ENCODE measurements at regions not wholly inside any gene's neighbourhood (a gene's known extent, or its start where the extent isn't known, plus 50 kb on each side); places are given as distances from the start of the nearest gene placed in this dataset.

DNA sequence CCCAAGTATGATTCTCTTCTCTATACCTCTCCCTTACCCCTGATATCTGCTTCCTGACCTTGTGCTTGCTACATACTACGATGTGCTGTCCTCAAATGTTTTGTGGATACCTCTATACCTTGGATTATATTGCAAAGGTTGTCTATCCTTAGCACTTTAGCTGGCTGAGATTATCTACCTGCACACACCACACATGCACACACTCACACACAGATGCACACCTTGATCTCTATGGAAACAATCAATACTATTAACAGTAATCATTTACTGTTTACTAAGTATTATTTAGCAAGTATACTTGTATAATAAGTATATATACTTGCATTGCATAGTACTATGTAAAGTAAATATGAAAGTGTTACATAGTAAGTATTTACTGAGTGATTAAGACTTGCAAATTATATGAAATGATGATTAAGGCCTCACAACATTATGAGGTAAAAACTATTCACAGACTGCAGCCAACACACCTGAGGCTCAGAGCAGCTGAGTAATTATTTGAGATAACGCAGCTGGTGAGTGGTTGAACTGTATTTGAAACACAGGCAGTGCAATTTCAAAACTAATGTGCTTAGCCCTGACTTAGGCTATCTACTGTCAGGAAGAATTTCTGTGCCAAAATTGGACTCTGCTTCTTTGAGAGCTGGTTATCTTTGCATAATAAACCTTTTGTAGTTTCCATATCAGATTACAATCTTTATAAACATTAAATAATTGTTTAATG lies 699.9 kb downstream of the FRK start:
- H3K4me3 Mint-ChIP-seq (ENCODE audit: low read depth, unreplicated experiment): no peak overlapping the region
- DNase-seq: no peak
- BruUV-seq (replicated peaks): no TSS peak
- no peaks in the 10 kb centered on the region for H3K27me3 Mint-ChIP-seq (ENCODE audit: unreplicated experiment)
- no peaks in the 10 kb centered on the region for H3K4me1 Mint-ChIP-seq (ENCODE audit: low read depth, unreplicated experiment)
- no peak overlapping the region for H3K27ac Mint-ChIP-seq (ENCODE audit: unreplicated experiment)
- intact Hi-C loops (cut with micrococcal nuclease; ENCODE audit: unreplicated experiment): no loop called here
- CTCF ChIA-PET: no interaction called here
- H3K36me3 Mint-ChIP-seq (ENCODE audit: insufficient read depth, unreplicated experiment): no peaks in the 10 kb centered on the region
- TF ChIP-seq CTCF (IDR thresholded peaks at IDR 0.05; ENCODE audit: unreplicated experiment): no peak
- peaks cover 5% of the 10 kb centered on the region for H3K9me3 Mint-ChIP-seq (ENCODE audit: low read depth, unreplicated experiment)

DNA sequence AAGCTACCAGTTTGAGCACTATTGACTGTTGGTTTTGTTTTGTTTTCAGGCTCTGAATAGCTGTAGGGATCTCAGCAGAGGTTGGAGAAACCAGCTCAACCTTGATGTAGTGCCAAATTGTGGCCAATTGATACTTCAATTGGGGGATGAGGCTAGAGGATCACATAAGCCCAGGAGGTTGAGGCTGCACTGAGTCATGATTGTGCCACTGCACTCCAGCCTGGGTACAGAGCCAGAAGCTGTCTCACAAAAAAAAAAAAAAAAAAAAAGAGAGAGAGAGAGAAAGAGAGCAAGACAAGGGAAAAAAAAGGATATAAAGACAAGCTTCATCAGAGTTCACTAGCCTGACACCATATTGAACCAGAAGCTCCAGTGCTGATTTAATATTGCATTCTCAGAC lies 702.1 kb downstream of the FRK start:
- no peaks in the 10 kb centered on the region for H3K27me3 Mint-ChIP-seq (ENCODE audit: unreplicated experiment)

GRCh38 chr6:115356371-115356770 lies 704.3 kb downstream of the FRK start:
- Mint-ChIP-seq H3K36me3 (ENCODE audit: insufficient read depth, unreplicated experiment) (no peaks in the 10 kb centered on the region), H3K27me3 (ENCODE audit: unreplicated experiment) (no peaks in the 10 kb centered on the region), H3K9me3 (ENCODE audit: low read depth, unreplicated experiment) (peaks cover 3% of the 10 kb centered on the region), H3K27ac (ENCODE audit: unreplicated experiment) (no peak overlapping the region), H3K4me1 (ENCODE audit: low read depth, unreplicated experiment) (no peaks in the 10 kb centered on the region), H3K4me3 (ENCODE audit: low read depth, unreplicated experiment) (no peak overlapping the region)
- TF ChIP-seq CTCF (IDR thresholded peaks at IDR 0.05; ENCODE audit: unreplicated experiment): no peak
- CTCF ChIA-PET: no interaction called here
- DNase-seq: no peak
- intact Hi-C loops (cut with micrococcal nuclease; ENCODE audit: unreplicated experiment): no loop called here
- no TSS peak for BruUV-seq (replicated peaks)

More for the DNA sequence above, 702.1 kb downstream of the FRK start:
- intact Hi-C loops (cut with micrococcal nuclease; ENCODE audit: unreplicated experiment): no loop called here
- Mint-ChIP-seq H3K36me3 (ENCODE audit: insufficient read depth, unreplicated experiment) (no peaks in the 10 kb centered on the region), H3K27ac (ENCODE audit: unreplicated experiment) (no peak overlapping the region), H3K9me3 (ENCODE audit: low read depth, unreplicated experiment) (peaks cover 3% of the 10 kb centered on the region), H3K4me1 (ENCODE audit: low read depth, unreplicated experiment) (no peaks in the 10 kb centered on the region), H3K4me3 (ENCODE audit: low read depth, unreplicated experiment) (no peak overlapping the region)
- CTCF ChIA-PET: interaction anchor here (0.7 kb wide), 1 partner anchor 407 kb away, joined by 17 read pairs; no protein-coding TSS in a partner anchor
- DNase-seq: no peak
- no peak for TF ChIP-seq CTCF (IDR thresholded peaks at IDR 0.05; ENCODE audit: unreplicated experiment)
- no TSS peak for BruUV-seq (replicated peaks)

DNA sequence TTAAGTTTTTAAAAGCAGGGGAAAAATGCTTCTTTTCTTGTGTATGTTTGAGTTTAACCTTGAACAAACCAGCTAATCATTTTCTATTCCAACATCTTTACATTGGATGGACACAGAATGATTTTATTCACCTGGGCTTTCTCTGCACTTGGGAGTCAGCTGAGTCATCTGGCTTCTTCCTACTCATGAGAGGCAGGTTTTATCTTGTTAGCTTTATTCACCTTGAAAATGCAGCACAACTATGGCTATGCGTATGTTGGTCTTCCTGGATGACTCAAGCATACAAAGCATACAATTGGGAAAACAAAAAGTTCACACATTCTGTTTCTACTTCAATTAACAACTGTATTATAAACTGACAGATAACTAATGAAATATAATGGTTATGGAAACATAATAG lies 737.7 kb downstream of the FRK start:
- no peak for TF ChIP-seq CTCF (IDR thresholded peaks at IDR 0.05; ENCODE audit: unreplicated experiment)
- no peaks in the 10 kb centered on the region for H3K36me3 Mint-ChIP-seq (ENCODE audit: insufficient read depth, unreplicated experiment)
- CTCF ChIA-PET: no interaction called here
- no peak for DNase-seq
- no peaks in the 10 kb centered on the region for H3K4me1 Mint-ChIP-seq (ENCODE audit: low read depth, unreplicated experiment)
- no peaks in the 10 kb centered on the region for H3K27me3 Mint-ChIP-seq (ENCODE audit: unreplicated experiment)
- H3K9me3 Mint-ChIP-seq (ENCODE audit: low read depth, unreplicated experiment): peaks cover 4% of the 10 kb centered on the region
- intact Hi-C loops (cut with micrococcal nuclease; ENCODE audit: unreplicated experiment): no loop called here
- no TSS peak for BruUV-seq (replicated peaks)
- no peak overlapping the region for H3K4me3 Mint-ChIP-seq (ENCODE audit: low read depth, unreplicated experiment)
- no peak overlapping the region for H3K27ac Mint-ChIP-seq (ENCODE audit: unreplicated experiment)

Data from Calu3 (cell line).